ENCODE measurements at regions not wholly inside any gene's neighbourhood (a gene's known extent, or its start where the extent isn't known, plus 50 kb on each side); places are given as distances from the start of the nearest gene placed in this dataset.

GRCh38 chrX:126300401-126300800 lies 134.3 kb upstream of the DCAF12L2 start:
- Histone ChIP-seq H3K4me1 (ENCODE audit: insufficient read depth) (no peaks in the 10 kb centered on the region), H3K79me2 (replicated peaks; ENCODE audit: insufficient read depth) (no peaks in the 10 kb centered on the region), H4K20me1 (replicated peaks; ENCODE audit: insufficient read depth) (no peaks in the 10 kb centered on the region), H3K4me2 (no peak overlapping the region), H3K9me2 (ENCODE audit: insufficient read depth) (no peaks in the 10 kb centered on the region), H3K27ac (ENCODE audit: low read depth) (no peak overlapping the region), H2AFZ (no peak overlapping the region), H3F3A (replicated peaks; ENCODE audit: low read depth) (no peaks in the 10 kb centered on the region), H3K4me3 (no peak overlapping the region), H3K27me3 (ENCODE audit: insufficient read depth) (no peaks in the 10 kb centered on the region), H3K36me3 (ENCODE audit: insufficient read depth) (no peaks in the 10 kb centered on the region)
- H3K27ac Mint-ChIP-seq = no peak overlapping the region
- DNase-seq (ENCODE audit: low spot score) = no peak
- H3K4me3 Mint-ChIP-seq = no peak overlapping the region
- H3K27me3 Mint-ChIP-seq (ENCODE audit: insufficient read depth, low read depth, poor library complexity) = no peaks in the 10 kb centered on the region
- no peak for TF ChIP-seq ETS1 (IDR thresholded peaks at IDR 0.05)
- TF ChIP-seq POLR2AphosphoS5 (IDR thresholded peaks at IDR 0.05; ENCODE audit: low read depth) = no peak
- TF ChIP-seq EZH2 (IDR thresholded peaks at IDR 0.05; ENCODE audit: low read depth, unreplicated experiment) = no peak
- no peak for TF ChIP-seq JUNB (IDR thresholded peaks at IDR 0.05; ENCODE audit: unreplicated experiment)
- no peak for TF ChIP-seq CREB1 (CRISPR knock-in tag; IDR thresholded peaks at IDR 0.05; ENCODE audit: low read depth)
- TF ChIP-seq, protein P1, sequence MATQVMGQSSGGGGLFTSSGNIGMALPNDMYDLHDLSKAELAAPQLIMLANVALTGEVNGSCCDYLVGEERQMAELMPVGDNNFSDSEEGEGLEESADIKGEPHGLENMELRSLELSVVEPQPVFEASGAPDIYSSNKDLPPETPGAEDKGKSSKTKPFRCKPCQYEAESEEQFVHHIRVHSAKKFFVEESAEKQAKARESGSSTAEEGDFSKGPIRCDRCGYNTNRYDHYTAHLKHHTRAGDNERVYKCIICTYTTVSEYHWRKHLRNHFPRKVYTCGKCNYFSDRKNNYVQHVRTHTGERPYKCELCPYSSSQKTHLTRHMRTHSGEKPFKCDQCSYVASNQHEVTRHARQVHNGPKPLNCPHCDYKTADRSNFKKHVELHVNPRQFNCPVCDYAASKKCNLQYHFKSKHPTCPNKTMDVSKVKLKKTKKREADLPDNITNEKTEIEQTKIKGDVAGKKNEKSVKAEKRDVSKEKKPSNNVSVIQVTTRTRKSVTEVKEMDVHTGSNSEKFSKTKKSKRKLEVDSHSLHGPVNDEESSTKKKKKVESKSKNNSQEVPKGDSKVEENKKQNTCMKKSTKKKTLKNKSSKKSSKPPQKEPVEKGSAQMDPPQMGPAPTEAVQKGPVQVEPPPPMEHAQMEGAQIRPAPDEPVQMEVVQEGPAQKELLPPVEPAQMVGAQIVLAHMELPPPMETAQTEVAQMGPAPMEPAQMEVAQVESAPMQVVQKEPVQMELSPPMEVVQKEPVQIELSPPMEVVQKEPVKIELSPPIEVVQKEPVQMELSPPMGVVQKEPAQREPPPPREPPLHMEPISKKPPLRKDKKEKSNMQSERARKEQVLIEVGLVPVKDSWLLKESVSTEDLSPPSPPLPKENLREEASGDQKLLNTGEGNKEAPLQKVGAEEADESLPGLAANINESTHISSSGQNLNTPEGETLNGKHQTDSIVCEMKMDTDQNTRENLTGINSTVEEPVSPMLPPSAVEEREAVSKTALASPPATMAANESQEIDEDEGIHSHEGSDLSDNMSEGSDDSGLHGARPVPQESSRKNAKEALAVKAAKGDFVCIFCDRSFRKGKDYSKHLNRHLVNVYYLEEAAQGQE (IDR thresholded peaks at IDR 0.05; ENCODE audit: unreplicated experiment) = no peak
- TF ChIP-seq ZNF331 (CRISPR knock-in tag; IDR thresholded peaks at IDR 0.05; ENCODE audit: low read depth) = no peak
- TF ChIP-seq STAT1 (IDR thresholded peaks at IDR 0.05; ENCODE audit: unreplicated experiment) = no peak
- TF ChIP-seq ZNF114 (CRISPR knock-in tag; IDR thresholded peaks at IDR 0.05) = no peak
- TF ChIP-seq, protein P2, sequence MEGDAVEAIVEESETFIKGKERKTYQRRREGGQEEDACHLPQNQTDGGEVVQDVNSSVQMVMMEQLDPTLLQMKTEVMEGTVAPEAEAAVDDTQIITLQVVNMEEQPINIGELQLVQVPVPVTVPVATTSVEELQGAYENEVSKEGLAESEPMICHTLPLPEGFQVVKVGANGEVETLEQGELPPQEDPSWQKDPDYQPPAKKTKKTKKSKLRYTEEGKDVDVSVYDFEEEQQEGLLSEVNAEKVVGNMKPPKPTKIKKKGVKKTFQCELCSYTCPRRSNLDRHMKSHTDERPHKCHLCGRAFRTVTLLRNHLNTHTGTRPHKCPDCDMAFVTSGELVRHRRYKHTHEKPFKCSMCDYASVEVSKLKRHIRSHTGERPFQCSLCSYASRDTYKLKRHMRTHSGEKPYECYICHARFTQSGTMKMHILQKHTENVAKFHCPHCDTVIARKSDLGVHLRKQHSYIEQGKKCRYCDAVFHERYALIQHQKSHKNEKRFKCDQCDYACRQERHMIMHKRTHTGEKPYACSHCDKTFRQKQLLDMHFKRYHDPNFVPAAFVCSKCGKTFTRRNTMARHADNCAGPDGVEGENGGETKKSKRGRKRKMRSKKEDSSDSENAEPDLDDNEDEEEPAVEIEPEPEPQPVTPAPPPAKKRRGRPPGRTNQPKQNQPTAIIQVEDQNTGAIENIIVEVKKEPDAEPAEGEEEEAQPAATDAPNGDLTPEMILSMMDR (conservative IDR thresholded peaks at IDR 0.05; ENCODE audit: low read depth in 2 of 2) = no peak
- no peak for TF ChIP-seq ZNF462 (CRISPR knock-in tag; IDR thresholded peaks at IDR 0.05)
- no peak for TF ChIP-seq NANOG (IDR thresholded peaks at IDR 0.05; ENCODE audit: borderline replicate concordance)
- no peak for TF ChIP-seq EZH2phosphoT487 (IDR thresholded peaks at IDR 0.05; ENCODE audit: unreplicated experiment)
- no peak for ATAC-seq
- H3K36me3 Mint-ChIP-seq (ENCODE audit: low read depth) = peaks cover 4% of the 10 kb centered on the region; the same call in 1 of the 3 replicates
- no peaks in the 10 kb centered on the region for H3K4me1 Mint-ChIP-seq
- peaks cover 7% of the 10 kb centered on the region; the same call in 2 of the 3 replicates for H3K9me3 Mint-ChIP-seq
